ENCODE measurements at regions not wholly inside any gene's neighbourhood (a gene's known extent, or its start where the extent isn't known, plus 50 kb on each side); places are given as distances from the start of the nearest gene placed in this dataset.

DNA sequence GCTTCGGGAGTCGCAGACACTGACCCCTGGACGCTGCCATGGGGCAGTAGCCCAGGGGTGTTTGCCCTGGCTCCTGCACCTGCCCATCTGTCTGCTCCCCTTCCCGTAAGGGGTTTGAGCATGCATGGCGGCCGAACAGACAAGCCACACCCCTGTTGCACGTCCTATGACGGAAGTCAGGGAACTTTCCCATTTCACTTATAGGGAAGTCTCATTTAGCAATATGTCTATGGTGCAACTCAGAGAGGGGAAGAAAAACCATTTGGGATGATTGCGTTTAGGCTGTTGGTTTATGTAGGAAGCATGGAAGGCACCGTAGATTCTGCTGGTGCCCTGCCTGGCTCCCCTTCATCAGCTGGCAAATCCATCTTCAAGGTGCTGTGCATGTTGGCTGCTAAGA lies 112.5 kb downstream of the HAPSTR1 start:
- DNase-seq (ENCODE audit: low spot score), result no peak
- CTCF ChIA-PET, result no interaction called here
- intact Hi-C loops (cut with micrococcal nuclease; ENCODE audit: unreplicated experiment), result no loop called here
- TF ChIP-seq EZH2 (IDR thresholded peaks at IDR 0.05; ENCODE audit: borderline replicate concordance, low read depth, low read length, poor library complexity, severe bottlenecking) (no peak), CTCF (conservative IDR thresholded peaks at IDR 0.05; ENCODE audit: low read depth, low read length) (no peak)
- POLR2A ChIA-PET (ENCODE audit: low non-redundant PET), result no interaction called here
- BruUV-seq (replicated peaks), result no TSS peak
- H3K4me1 ChIP-seq (ENCODE audit: insufficient read depth, low read length, poor library complexity, severe bottlenecking), result peaks cover 3% of the 10 kb centered on the region
- H3K4me3 ChIP-seq (ENCODE audit: low read depth, low read length, poor library complexity, severe bottlenecking), result no peak overlapping the region
- H3K27ac ChIP-seq (ENCODE audit: low read depth, low read length, poor library complexity, severe bottlenecking), result no peak overlapping the region
- H3K27me3 ChIP-seq (replicated peaks; ENCODE audit: insufficient read depth, low read depth, low read length, poor library complexity), result no peaks in the 10 kb centered on the region
- H3K9me3 ChIP-seq (ENCODE audit: low read depth, low read length, poor library complexity, severe bottlenecking), result peaks cover 9% of the 10 kb centered on the region
- no peaks in the 10 kb centered on the region for H3K36me3 ChIP-seq (ENCODE audit: insufficient read depth, low read length, poor library complexity, severe bottlenecking)

GRCh38 chr16:9205661-9206060 lies 114.2 kb downstream of the HAPSTR1 start:
- no peak for DNase-seq (ENCODE audit: low spot score)
- H3K4me1 ChIP-seq (ENCODE audit: insufficient read depth, low read length, poor library complexity, severe bottlenecking), result no peaks in the 10 kb centered on the region
- H3K4me3 ChIP-seq (ENCODE audit: low read depth, low read length, poor library complexity, severe bottlenecking), result no peak overlapping the region
- intact Hi-C loops (cut with micrococcal nuclease; ENCODE audit: unreplicated experiment), result no loop called here
- H3K36me3 ChIP-seq (ENCODE audit: insufficient read depth, low read length, poor library complexity, severe bottlenecking), result no peaks in the 10 kb centered on the region
- H3K27me3 ChIP-seq (replicated peaks; ENCODE audit: insufficient read depth, low read depth, low read length, poor library complexity), result no peaks in the 10 kb centered on the region
- ChIA-PET POLR2A (ENCODE audit: low non-redundant PET) (no interaction called here), CTCF (no interaction called here)
- no TSS peak for BruUV-seq (replicated peaks)
- no peak overlapping the region for H3K27ac ChIP-seq (ENCODE audit: low read depth, low read length, poor library complexity, severe bottlenecking)
- no peak for TF ChIP-seq EZH2 (IDR thresholded peaks at IDR 0.05; ENCODE audit: borderline replicate concordance, low read depth, low read length, poor library complexity, severe bottlenecking)
- TF ChIP-seq CTCF (conservative IDR thresholded peaks at IDR 0.05; ENCODE audit: low read depth, low read length), result no peak
- H3K9me3 ChIP-seq (ENCODE audit: low read depth, low read length, poor library complexity, severe bottlenecking), result peaks cover 6% of the 10 kb centered on the region

DNA sequence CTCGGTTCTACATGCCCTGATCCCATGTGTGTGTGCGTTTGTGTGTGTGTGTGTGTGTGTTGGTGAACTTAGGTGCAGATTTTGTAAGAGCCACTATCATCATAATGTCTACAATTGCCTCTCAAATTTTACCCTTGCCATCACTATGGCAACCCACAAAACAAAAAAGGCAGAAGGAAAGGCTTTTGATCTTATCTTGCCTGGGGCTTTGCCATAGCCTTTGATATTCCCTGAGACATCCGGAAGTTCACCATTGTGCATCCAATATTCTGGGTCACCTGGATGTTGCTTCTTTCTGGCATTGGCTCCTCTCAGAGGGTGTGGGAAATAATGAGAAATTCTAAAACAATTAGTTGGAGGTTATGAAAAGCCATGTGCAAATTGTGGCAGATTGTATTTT lies 114.7 kb downstream of the HAPSTR1 start:
- POLR2A ChIA-PET (ENCODE audit: low non-redundant PET), result interaction anchor here (0.6 kb wide), 1 partner anchor 11 kb away, joined by 4 read pairs; no protein-coding TSS in a partner anchor

More for the DNA sequence above, 114.7 kb downstream of the HAPSTR1 start:
- Histone ChIP-seq H3K27ac (ENCODE audit: low read depth, low read length, poor library complexity, severe bottlenecking) (no peak overlapping the region), H3K4me3 (ENCODE audit: low read depth, low read length, poor library complexity, severe bottlenecking) (no peak overlapping the region), H3K27me3 (replicated peaks; ENCODE audit: insufficient read depth, low read depth, low read length, poor library complexity) (no peaks in the 10 kb centered on the region), H3K4me1 (ENCODE audit: insufficient read depth, low read length, poor library complexity, severe bottlenecking) (no peaks in the 10 kb centered on the region), H3K36me3 (ENCODE audit: insufficient read depth, low read length, poor library complexity, severe bottlenecking) (no peaks in the 10 kb centered on the region), H3K9me3 (ENCODE audit: low read depth, low read length, poor library complexity, severe bottlenecking) (peaks cover 1% of the 10 kb centered on the region)
- peak; percentile 28 for DNase-seq (ENCODE audit: low spot score)
- CTCF ChIA-PET, result no interaction called here
- intact Hi-C loops (cut with micrococcal nuclease; ENCODE audit: unreplicated experiment), result no loop called here
- TF ChIP-seq CTCF (conservative IDR thresholded peaks at IDR 0.05; ENCODE audit: low read depth, low read length), result no peak
- no peak for TF ChIP-seq EZH2 (IDR thresholded peaks at IDR 0.05; ENCODE audit: borderline replicate concordance, low read depth, low read length, poor library complexity, severe bottlenecking)
- no TSS peak for BruUV-seq (replicated peaks)
